Breast epithelium (tissue), 3 donors: ENCODE measurements at regions not wholly inside any gene's neighbourhood (a gene's known extent, or its start where the extent isn't known, plus 50 kb on each side); places are given as distances from the start of the nearest gene placed in this dataset.

Source experiments
- CTCF ChIP-seq, 3 donors: fragments of 450-650 bp; IDR thresholded peaks; one replicate each; pipeline ENCODE4 v1.5.1; 2016 to 2017; ENCODE audit warnings: antibody characterized with exemption in 3 of 3, mild to moderate bottlenecking in 3 of 3, moderate library complexity in 3 of 3
- POLR2A ChIP-seq: fragments of 450-650 bp; IDR thresholded peaks from one replicate; pipeline ENCODE4 v1.6.1; 2016; ENCODE audit warnings: antibody characterized with exemption, mild to moderate bottlenecking, moderate library complexity
- POLR2AphosphoS5 ChIP-seq, 3 donors: sonication (generic); formaldehyde crosslinking; IDR thresholded peaks; one replicate each; pipeline ENCODE4 v1.6.1; 2017; ENCODE audit warnings: antibody characterized with exemption in 3 of 3

- TF ChIP-seq POLR2A (no peak), CTCF (IDR thresholded peaks at IDR 0.05) (no peak), POLR2AphosphoS5 (IDR thresholded peaks at IDR 0.05) (no peak)
These were observed 321.9 kb downstream of the MIAT start for GRCh38 chr22:26979294-26979693.
